Kidney epithelial cell (primary cell): ENCODE measurements at regions not wholly inside any gene's neighbourhood (a gene's known extent, or its start where the extent isn't known, plus 50 kb on each side); places are given as distances from the start of the nearest gene placed in this dataset.

Experiments used
- DNase-seq: peaks from one replicate; pipeline ENCODE4 v3.0.0-alpha.2; 2010; ENCODE audit warnings: low read depth
- H3K27me3 ChIP-seq: 2 replicates; pipeline ENCODE4 v1.6.0; 2011; ENCODE audit warnings: low read length; ENCODE audit not compliant: control insufficient read depth, insufficient read depth
- H3K36me3 ChIP-seq: 2 replicates; pipeline ENCODE4 v1.5.1; 2011; ENCODE audit warnings: low read length; ENCODE audit not compliant: control insufficient read depth, insufficient read depth
- H3K4me3 ChIP-seq: 2 replicates; pipeline ENCODE4 v1.5.1; 2011; ENCODE audit warnings: low read depth, mild to moderate bottlenecking, control low read depth, low read length
- TF ChIP-seq, protein P1 (sequence below): IDR thresholded peaks from 2 replicates; pipeline ENCODE4 v1.5.1; 2011; ENCODE audit warnings: mild to moderate bottlenecking, moderate library complexity, low read length, control low read depth, inconsistent platforms; ENCODE audit not compliant: insufficient read depth, poor library complexity, severe bottlenecking

DNA sequence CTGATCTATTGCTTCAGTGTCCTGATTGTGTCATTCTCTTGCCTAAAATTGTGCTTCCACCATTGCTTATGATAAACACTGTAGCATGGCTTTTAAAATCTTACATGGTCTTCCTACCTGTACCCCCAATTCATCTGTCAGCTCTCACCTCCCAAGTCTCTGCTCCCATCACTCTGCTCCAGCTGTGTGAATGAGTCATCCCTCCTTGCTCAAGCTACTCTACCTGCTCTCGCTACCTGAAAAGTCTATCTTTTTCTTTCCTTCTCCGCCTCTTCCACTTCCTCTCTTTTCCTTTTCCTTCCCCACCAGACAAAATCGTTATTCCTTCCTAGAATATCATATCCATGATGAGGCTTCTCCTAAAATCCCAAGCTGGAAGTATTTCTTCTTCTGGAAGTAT, 341.7 kb downstream of the PRELID2 start:
- no peak for DNase-seq
- Histone ChIP-seq H3K36me3 (no peaks in the 10 kb centered on the region), H3K4me3 (no peak overlapping the region), H3K27me3 (no peaks in the 10 kb centered on the region)
- TF ChIP-seq, protein P1, sequence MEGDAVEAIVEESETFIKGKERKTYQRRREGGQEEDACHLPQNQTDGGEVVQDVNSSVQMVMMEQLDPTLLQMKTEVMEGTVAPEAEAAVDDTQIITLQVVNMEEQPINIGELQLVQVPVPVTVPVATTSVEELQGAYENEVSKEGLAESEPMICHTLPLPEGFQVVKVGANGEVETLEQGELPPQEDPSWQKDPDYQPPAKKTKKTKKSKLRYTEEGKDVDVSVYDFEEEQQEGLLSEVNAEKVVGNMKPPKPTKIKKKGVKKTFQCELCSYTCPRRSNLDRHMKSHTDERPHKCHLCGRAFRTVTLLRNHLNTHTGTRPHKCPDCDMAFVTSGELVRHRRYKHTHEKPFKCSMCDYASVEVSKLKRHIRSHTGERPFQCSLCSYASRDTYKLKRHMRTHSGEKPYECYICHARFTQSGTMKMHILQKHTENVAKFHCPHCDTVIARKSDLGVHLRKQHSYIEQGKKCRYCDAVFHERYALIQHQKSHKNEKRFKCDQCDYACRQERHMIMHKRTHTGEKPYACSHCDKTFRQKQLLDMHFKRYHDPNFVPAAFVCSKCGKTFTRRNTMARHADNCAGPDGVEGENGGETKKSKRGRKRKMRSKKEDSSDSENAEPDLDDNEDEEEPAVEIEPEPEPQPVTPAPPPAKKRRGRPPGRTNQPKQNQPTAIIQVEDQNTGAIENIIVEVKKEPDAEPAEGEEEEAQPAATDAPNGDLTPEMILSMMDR: no peak

DNA sequence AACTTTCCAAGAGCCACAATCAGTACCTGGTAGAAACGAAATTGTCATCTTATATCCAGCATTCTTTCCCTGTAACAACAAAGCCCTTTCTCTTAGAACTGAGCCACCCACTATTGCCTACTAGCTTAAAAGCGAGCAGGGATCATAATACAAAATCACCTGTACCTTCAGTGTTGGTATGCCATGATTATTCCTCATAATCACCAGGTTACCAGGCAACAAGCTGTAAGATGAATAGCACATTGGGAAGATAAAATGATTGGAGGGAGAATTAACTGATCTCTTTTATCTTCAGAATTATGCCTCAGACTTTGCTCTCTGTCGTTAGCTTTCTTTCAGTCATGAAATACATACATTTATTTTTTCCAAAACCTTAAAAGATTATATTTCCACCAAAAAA, 345.6 kb downstream of the PRELID2 start:
- Histone ChIP-seq H3K27me3 (no peaks in the 10 kb centered on the region), H3K4me3 (no peak overlapping the region), H3K36me3 (no peaks in the 10 kb centered on the region)
- TF ChIP-seq, protein P1: no peak
- no peak for DNase-seq

DNA sequence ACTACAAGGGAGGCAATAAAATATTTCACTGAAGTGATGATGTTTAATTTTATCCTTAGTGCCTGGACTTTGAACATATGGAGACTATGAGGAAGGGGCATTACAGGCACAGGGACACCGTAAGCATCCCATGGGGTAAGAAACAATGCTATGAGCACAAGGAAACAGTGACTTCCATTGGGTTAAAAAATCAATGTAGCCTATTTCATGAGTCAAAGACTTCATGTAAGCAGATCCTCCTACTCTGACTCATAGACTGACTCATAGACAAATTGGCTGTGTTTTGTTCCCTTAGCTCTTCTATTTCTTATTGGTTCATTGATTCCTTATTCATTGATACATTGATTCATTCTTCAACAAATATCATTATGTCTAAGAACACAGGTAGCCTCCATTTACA, 351.0 kb downstream of the PRELID2 start:
- H3K36me3 ChIP-seq: no peaks in the 10 kb centered on the region
- TF ChIP-seq, protein P1: no peak
- DNase-seq: peak; percentile 71
- H3K27me3 ChIP-seq: no peaks in the 10 kb centered on the region
- no peak overlapping the region for H3K4me3 ChIP-seq

DNA sequence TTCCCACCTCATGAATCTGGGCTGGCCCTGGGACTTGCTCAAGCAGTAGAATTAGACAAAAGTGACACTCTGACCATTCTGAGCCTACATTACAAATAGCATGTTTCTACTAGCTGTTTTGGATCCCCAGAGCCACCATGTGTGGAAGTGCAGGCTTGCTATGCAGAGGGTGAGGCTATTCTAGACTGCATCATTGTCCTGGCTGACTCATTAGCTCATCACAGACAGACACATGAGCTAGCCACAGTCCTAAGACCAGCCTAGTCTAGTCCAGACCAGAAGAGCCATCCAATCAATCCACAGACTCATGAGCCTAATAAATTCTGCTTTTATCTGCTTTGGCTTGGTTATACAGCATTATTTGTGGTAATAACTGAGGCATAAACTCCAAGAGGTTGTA, 351.9 kb downstream of the PRELID2 start:
- Histone ChIP-seq H3K27me3 (no peaks in the 10 kb centered on the region), H3K4me3 (no peak overlapping the region), H3K36me3 (no peaks in the 10 kb centered on the region)
- TF ChIP-seq, protein P1: no peak
- peak; percentile 53 for DNase-seq

DNA sequence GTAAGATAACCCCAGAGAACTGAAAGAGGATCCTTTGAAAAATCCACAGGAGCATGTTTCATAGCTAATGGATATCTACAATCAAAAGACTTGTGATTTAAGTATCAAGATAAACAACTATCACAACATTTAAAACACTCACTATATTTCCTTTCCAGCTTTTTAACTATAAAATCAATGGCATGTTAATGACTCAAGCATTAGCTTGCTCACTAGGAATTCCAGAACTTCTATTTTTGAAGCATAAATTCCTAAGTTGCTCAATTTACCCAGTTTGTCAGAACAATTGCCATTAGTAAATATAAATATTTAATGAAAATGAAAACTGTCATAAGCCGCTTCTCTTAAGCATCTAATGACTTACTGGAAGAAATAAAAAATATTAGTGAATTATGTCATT, 355.3 kb downstream of the PRELID2 start:
- Histone ChIP-seq H3K27me3 (no peaks in the 10 kb centered on the region), H3K36me3 (no peaks in the 10 kb centered on the region), H3K4me3 (no peak overlapping the region)
- TF ChIP-seq, protein P1: no peak
- DNase-seq: no peak

DNA sequence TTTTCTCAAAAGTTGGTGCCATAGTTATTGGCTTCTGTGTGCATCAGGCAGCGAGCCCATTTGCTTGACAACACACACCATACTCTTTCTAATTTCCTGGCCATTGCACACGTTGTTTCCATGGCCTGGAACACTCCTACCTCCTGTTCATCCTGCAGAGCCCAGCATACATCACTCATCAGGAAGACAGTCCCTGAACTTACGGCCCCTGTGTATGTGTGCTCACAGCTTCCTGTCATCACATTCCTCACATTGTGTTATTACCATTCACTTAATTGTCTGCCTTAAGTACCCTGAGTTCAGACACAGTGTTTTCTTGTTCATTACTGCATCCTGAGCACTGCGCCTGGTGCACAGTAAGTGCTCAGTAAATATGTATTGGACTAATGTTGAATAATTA, 355.9 kb downstream of the PRELID2 start:
- Histone ChIP-seq H3K27me3 (no peaks in the 10 kb centered on the region), H3K36me3 (no peaks in the 10 kb centered on the region), H3K4me3 (no peak overlapping the region)
- DNase-seq: no peak
- TF ChIP-seq, protein P1: no peak
